Gastrocnemius medialis (tissue), 4 donors: ENCODE measurements at regions not wholly inside any gene's neighbourhood (a gene's known extent, or its start where the extent isn't known, plus 50 kb on each side); places are given as distances from the start of the nearest gene placed in this dataset.

ENCODE experiments used
- POLR2A ChIP-seq, 2 donors: fragments of 450-650 bp; IDR thresholded peaks; one replicate each; pipeline ENCODE4 v1.6.1; 2017; ENCODE audit warnings: antibody characterized with exemption in 2 of 2, mild to moderate bottlenecking in 2 of 2, moderate library complexity in 2 of 2
- TF ChIP-seq, protein P1 (sequence below), 5 experiments: fragments of 450-650 bp in 3 of 5; fragments of 200-600 bp in 2 of 5; sonication (generic) in 2 of 5; IDR thresholded peaks in 4 of 5; conservative IDR thresholded peaks in 1 of 5; 1 replicate in 4 of 5; 2 replicates in 1 of 5; pipeline ENCODE4 v1.5.1; 2016 to 2019; ENCODE audit warnings: antibody characterized with exemption in 5 of 5, mild to moderate bottlenecking in 3 of 5, moderate library complexity in 3 of 5

DNA sequence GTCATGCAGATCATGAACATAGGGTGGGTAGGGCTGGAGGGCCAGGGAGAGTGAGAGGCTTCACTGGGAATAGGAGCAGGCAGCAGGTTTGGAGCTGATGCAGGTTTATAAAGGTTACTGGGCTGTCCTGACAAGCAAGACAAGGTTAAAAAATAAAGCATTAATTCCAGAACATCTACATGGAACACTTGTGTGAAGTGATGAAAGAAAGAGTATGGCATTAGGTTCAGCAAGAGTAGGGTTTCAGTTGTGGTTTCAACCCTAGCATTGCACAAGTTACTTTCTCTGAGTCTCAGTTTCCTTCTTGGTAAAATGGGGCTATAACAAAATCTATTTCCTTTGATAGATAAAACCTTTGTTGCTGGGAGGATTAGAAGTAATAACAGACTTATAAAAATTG lies 114.6 kb upstream of the SESN3 start:
- TF ChIP-seq, protein P1, sequence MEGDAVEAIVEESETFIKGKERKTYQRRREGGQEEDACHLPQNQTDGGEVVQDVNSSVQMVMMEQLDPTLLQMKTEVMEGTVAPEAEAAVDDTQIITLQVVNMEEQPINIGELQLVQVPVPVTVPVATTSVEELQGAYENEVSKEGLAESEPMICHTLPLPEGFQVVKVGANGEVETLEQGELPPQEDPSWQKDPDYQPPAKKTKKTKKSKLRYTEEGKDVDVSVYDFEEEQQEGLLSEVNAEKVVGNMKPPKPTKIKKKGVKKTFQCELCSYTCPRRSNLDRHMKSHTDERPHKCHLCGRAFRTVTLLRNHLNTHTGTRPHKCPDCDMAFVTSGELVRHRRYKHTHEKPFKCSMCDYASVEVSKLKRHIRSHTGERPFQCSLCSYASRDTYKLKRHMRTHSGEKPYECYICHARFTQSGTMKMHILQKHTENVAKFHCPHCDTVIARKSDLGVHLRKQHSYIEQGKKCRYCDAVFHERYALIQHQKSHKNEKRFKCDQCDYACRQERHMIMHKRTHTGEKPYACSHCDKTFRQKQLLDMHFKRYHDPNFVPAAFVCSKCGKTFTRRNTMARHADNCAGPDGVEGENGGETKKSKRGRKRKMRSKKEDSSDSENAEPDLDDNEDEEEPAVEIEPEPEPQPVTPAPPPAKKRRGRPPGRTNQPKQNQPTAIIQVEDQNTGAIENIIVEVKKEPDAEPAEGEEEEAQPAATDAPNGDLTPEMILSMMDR (IDR thresholded peaks at IDR 0.05 in 4 of 5, conservative IDR thresholded peaks at IDR 0.05 in 1 of 5), result no peak
- TF ChIP-seq POLR2A (IDR thresholded peaks at IDR 0.05), result no peak
